ENCODE measurements at regions not wholly inside any gene's neighbourhood (a gene's known extent, or its start where the extent isn't known, plus 50 kb on each side); places are given as distances from the start of the nearest gene placed in this dataset.

DNA sequence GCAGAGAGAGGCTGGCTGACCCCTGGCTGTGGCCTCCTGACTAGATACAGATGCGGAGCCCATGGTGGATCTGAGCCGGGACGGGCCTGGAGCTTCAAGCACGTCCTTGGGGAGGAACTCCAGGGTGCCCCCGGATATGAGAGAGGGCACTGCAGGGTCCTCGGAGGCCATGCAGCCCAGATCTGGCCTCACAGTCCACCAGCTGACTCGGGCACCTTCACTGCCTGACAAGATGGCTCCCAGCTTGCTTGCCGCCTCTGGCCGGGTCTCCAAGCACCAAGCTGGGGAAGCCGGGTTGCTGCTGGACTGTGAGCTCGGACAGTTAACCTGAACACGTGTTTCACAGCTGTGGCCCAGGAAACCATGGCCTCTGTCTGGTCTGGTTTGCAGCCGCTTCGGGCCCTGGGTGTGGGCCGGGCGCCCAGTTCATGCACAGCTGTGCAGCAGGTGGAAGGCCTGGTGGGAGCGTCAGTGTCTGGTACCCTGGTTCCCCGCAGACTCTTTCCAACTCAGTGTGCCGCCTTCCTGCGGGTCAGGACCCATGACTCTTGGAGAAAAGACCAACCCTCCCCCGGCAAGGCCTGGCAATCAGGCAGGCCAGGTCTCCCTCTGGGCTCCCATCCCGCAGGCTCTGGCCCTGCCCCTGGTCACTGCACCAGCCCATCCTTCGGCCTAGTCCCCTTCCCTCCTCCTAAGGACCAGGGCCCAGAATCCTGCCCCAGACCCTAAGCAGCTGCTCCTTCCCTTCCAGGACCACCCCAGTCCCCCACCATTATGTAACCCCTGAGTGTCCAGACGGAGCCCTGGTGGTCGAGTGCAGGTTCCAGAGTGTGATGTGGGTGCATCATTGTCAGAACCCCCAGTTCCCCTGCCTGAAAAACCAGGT, 74.6 kb upstream of the OTOS start (continued):
- TF ChIP-seq, protein P1, sequence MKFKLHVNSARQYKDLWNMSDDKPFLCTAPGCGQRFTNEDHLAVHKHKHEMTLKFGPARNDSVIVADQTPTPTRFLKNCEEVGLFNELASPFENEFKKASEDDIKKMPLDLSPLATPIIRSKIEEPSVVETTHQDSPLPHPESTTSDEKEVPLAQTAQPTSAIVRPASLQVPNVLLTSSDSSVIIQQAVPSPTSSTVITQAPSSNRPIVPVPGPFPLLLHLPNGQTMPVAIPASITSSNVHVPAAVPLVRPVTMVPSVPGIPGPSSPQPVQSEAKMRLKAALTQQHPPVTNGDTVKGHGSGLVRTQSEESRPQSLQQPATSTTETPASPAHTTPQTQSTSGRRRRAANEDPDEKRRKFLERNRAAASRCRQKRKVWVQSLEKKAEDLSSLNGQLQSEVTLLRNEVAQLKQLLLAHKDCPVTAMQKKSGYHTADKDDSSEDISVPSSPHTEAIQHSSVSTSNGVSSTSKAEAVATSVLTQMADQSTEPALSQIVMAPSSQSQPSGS (IDR thresholded peaks at IDR 0.05; ENCODE audit: low read length): no peak
- TF ChIP-seq, protein P2, sequence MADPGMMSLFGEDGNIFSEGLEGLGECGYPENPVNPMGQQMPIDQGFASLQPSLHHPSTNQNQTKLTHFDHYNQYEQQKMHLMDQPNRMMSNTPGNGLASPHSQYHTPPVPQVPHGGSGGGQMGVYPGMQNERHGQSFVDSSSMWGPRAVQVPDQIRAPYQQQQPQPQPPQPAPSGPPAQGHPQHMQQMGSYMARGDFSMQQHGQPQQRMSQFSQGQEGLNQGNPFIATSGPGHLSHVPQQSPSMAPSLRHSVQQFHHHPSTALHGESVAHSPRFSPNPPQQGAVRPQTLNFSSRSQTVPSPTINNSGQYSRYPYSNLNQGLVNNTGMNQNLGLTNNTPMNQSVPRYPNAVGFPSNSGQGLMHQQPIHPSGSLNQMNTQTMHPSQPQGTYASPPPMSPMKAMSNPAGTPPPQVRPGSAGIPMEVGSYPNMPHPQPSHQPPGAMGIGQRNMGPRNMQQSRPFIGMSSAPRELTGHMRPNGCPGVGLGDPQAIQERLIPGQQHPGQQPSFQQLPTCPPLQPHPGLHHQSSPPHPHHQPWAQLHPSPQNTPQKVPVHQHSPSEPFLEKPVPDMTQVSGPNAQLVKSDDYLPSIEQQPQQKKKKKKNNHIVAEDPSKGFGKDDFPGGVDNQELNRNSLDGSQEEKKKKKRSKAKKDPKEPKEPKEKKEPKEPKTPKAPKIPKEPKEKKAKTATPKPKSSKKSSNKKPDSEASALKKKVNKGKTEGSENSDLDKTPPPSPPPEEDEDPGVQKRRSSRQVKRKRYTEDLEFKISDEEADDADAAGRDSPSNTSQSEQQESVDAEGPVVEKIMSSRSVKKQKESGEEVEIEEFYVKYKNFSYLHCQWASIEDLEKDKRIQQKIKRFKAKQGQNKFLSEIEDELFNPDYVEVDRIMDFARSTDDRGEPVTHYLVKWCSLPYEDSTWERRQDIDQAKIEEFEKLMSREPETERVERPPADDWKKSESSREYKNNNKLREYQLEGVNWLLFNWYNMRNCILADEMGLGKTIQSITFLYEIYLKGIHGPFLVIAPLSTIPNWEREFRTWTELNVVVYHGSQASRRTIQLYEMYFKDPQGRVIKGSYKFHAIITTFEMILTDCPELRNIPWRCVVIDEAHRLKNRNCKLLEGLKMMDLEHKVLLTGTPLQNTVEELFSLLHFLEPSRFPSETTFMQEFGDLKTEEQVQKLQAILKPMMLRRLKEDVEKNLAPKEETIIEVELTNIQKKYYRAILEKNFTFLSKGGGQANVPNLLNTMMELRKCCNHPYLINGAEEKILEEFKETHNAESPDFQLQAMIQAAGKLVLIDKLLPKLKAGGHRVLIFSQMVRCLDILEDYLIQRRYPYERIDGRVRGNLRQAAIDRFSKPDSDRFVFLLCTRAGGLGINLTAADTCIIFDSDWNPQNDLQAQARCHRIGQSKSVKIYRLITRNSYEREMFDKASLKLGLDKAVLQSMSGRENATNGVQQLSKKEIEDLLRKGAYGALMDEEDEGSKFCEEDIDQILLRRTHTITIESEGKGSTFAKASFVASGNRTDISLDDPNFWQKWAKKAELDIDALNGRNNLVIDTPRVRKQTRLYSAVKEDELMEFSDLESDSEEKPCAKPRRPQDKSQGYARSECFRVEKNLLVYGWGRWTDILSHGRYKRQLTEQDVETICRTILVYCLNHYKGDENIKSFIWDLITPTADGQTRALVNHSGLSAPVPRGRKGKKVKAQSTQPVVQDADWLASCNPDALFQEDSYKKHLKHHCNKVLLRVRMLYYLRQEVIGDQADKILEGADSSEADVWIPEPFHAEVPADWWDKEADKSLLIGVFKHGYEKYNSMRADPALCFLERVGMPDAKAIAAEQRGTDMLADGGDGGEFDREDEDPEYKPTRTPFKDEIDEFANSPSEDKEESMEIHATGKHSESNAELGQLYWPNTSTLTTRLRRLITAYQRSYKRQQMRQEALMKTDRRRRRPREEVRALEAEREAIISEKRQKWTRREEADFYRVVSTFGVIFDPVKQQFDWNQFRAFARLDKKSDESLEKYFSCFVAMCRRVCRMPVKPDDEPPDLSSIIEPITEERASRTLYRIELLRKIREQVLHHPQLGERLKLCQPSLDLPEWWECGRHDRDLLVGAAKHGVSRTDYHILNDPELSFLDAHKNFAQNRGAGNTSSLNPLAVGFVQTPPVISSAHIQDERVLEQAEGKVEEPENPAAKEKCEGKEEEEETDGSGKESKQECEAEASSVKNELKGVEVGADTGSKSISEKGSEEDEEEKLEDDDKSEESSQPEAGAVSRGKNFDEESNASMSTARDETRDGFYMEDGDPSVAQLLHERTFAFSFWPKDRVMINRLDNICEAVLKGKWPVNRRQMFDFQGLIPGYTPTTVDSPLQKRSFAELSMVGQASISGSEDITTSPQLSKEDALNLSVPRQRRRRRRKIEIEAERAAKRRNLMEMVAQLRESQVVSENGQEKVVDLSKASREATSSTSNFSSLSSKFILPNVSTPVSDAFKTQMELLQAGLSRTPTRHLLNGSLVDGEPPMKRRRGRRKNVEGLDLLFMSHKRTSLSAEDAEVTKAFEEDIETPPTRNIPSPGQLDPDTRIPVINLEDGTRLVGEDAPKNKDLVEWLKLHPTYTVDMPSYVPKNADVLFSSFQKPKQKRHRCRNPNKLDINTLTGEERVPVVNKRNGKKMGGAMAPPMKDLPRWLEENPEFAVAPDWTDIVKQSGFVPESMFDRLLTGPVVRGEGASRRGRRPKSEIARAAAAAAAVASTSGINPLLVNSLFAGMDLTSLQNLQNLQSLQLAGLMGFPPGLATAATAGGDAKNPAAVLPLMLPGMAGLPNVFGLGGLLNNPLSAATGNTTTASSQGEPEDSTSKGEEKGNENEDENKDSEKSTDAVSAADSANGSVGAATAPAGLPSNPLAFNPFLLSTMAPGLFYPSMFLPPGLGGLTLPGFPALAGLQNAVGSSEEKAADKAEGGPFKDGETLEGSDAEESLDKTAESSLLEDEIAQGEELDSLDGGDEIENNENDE (IDR thresholded peaks at IDR 0.05; ENCODE audit: insufficient replicate concordance, low read length): no peak
- no peak for TF ChIP-seq EP300 (IDR thresholded peaks at IDR 0.05; ENCODE audit: borderline replicate concordance in 1 of 2, low read depth in 2 of 2, low read length in 2 of 2)
- no peak for TF ChIP-seq NRF1 (IDR thresholded peaks at IDR 0.05; ENCODE audit: low read depth, low read length)
- no peak for TF ChIP-seq POLR2AphosphoS5 (IDR thresholded peaks at IDR 0.05; ENCODE audit: low read depth, low read length)
- TF ChIP-seq GABPA (IDR thresholded peaks at IDR 0.05; ENCODE audit: borderline replicate concordance, insufficient read depth, low read length): no peak
- TF ChIP-seq SP1 (IDR thresholded peaks at IDR 0.05; ENCODE audit: low read depth, low read length): no peak
- TF ChIP-seq, protein P3, sequence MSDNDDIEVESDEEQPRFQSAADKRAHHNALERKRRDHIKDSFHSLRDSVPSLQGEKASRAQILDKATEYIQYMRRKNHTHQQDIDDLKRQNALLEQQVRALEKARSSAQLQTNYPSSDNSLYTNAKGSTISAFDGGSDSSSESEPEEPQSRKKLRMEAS (IDR thresholded peaks at IDR 0.05): no peak

All from H1 (cell line).